ENCODE measurements at regions not wholly inside any gene's neighbourhood (a gene's known extent, or its start where the extent isn't known, plus 50 kb on each side); places are given as distances from the start of the nearest gene placed in this dataset.

DNA sequence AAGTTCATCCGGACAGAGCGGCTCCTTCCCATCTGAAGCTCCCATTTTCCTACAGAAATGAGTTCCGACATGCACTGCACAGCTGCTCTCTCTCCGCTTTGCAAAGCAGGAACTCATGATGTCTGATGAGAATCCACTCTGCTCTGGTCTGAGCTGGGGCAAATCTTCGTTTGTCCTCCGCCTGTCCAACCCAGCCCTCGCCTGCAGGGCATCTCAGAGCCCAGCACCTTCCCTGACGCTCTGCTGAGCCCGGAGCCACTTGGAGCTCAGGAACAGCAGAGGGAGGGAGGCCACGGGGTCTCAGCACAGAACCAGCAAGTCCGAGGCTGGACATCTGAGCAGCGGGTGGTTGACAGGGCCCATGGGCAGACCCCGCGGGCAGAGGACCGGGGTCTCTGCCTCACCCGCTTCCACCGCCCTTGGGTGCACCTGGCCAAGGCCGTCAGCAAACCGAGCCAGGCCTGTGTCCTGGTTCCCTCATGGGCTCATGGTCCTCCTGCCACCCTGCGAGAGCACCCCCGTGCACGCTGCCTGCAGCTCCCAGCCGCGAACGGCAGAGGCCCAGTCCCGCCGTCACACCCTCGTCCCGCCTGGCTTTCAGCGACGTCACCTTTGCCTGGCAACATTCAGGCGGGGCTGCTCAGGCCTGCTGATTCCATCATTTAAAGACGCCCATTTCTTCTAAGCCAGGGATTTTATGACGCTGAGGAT, 78.5 kb upstream of the BHLHE23 start:
- POLR2A ChIA-PET, result no interaction called here
- ATAC-seq (no peak), DNase-seq (ENCODE audit: low spot score) (peak; percentile 17)
- TF ChIP-seq IRF2 (CRISPR knock-in tag; IDR thresholded peaks at IDR 0.05; ENCODE audit: borderline replicate concordance, low read depth) (no peak), GABPB1 (CRISPR knock-in tag; IDR thresholded peaks at IDR 0.05) (no peak), NFATC4 (CRISPR knock-in tag; IDR thresholded peaks at IDR 0.05) (no peak), NR1H2 (CRISPR knock-in tag; IDR thresholded peaks at IDR 0.05) (no peak), ATF2 (CRISPR knock-in tag; IDR thresholded peaks at IDR 0.05; ENCODE audit: borderline replicate concordance, low read depth) (no peak), MXD4 (CRISPR knock-in tag; IDR thresholded peaks at IDR 0.05; ENCODE audit: borderline replicate concordance) (no peak), ZSCAN18 (CRISPR knock-in tag; IDR thresholded peaks at IDR 0.05) (no peak)
- TF ChIP-seq, protein P1, sequence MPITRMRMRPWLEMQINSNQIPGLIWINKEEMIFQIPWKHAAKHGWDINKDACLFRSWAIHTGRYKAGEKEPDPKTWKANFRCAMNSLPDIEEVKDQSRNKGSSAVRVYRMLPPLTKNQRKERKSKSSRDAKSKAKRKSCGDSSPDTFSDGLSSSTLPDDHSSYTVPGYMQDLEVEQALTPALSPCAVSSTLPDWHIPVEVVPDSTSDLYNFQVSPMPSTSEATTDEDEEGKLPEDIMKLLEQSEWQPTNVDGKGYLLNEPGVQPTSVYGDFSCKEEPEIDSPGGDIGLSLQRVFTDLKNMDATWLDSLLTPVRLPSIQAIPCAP (CRISPR knock-in tag; IDR thresholded peaks at IDR 0.05), result no peak
- TF ChIP-seq, protein P2, sequence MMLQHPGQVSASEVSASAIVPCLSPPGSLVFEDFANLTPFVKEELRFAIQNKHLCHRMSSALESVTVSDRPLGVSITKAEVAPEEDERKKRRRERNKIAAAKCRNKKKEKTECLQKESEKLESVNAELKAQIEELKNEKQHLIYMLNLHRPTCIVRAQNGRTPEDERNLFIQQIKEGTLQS (CRISPR knock-in tag; conservative IDR thresholded peaks at IDR 0.05), result no peak
- TF ChIP-seq, protein P3, sequence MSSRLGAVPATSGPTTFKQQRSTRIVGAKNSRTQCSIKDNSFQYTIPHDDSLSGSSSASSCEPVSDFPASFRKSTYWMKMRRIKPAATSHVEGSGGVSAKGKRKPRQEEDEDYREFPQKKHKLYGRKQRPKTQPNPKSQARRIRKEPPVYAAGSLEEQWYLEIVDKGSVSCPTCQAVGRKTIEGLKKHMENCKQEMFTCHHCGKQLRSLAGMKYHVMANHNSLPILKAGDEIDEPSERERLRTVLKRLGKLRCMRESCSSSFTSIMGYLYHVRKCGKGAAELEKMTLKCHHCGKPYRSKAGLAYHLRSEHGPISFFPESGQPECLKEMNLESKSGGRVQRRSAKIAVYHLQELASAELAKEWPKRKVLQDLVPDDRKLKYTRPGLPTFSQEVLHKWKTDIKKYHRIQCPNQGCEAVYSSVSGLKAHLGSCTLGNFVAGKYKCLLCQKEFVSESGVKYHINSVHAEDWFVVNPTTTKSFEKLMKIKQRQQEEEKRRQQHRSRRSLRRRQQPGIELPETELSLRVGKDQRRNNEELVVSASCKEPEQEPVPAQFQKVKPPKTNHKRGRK (CRISPR knock-in tag; IDR thresholded peaks at IDR 0.05; ENCODE audit: borderline replicate concordance), result no peak
- Mint-ChIP-seq H3K4me3 (no peak overlapping the region), H3K4me1 (no peaks in the 10 kb centered on the region; the same call in 1 of the 2 replicates), H3K27me3 (ENCODE audit: low read depth) (peaks cover under 1% of the 10 kb centered on the region; the same call in 1 of the 2 replicates), H3K9me3 (no peaks in the 10 kb centered on the region), H3K27ac (no peak overlapping the region), H3K36me3 (no peaks in the 10 kb centered on the region)
- CTCF ChIA-PET, result interaction anchor here (0.7 to 2.6 kb wide), 4 partner anchors 19 to 87 kb away, joined by 3 to 8 read pairs (median 5); no protein-coding TSS in a partner anchor

GRCh38 chr20:63084563-63084927, 77.8 kb upstream of the BHLHE23 start:
- ChIA-PET POLR2A (no interaction called here), CTCF (interaction anchor here (1.1 kb wide), 1 partner anchor 88 kb away, joined by 7 read pairs; no protein-coding TSS in a partner anchor)
- no peak for ATAC-seq
- DNase-seq (ENCODE audit: low spot score), result peak; percentile 10
- H3K27me3 Mint-ChIP-seq (ENCODE audit: low read depth), result peaks cover 6% of the 10 kb centered on the region; the same call in 1 of the 2 replicates
- no peak overlapping the region for H3K27ac Mint-ChIP-seq
- no peaks in the 10 kb centered on the region; the same call in 1 of the 2 replicates for H3K4me1 Mint-ChIP-seq
- no peaks in the 10 kb centered on the region for H3K36me3 Mint-ChIP-seq
- no peak overlapping the region for H3K4me3 Mint-ChIP-seq
- H3K9me3 Mint-ChIP-seq, result no peaks in the 10 kb centered on the region
- TF ChIP-seq ZBTB43 (CRISPR knock-in tag; IDR thresholded peaks at IDR 0.05) (no peak), AFF4 (CRISPR knock-in tag; IDR thresholded peaks at IDR 0.05; ENCODE audit: borderline replicate concordance) (no peak)
- TF ChIP-seq, protein P4, sequence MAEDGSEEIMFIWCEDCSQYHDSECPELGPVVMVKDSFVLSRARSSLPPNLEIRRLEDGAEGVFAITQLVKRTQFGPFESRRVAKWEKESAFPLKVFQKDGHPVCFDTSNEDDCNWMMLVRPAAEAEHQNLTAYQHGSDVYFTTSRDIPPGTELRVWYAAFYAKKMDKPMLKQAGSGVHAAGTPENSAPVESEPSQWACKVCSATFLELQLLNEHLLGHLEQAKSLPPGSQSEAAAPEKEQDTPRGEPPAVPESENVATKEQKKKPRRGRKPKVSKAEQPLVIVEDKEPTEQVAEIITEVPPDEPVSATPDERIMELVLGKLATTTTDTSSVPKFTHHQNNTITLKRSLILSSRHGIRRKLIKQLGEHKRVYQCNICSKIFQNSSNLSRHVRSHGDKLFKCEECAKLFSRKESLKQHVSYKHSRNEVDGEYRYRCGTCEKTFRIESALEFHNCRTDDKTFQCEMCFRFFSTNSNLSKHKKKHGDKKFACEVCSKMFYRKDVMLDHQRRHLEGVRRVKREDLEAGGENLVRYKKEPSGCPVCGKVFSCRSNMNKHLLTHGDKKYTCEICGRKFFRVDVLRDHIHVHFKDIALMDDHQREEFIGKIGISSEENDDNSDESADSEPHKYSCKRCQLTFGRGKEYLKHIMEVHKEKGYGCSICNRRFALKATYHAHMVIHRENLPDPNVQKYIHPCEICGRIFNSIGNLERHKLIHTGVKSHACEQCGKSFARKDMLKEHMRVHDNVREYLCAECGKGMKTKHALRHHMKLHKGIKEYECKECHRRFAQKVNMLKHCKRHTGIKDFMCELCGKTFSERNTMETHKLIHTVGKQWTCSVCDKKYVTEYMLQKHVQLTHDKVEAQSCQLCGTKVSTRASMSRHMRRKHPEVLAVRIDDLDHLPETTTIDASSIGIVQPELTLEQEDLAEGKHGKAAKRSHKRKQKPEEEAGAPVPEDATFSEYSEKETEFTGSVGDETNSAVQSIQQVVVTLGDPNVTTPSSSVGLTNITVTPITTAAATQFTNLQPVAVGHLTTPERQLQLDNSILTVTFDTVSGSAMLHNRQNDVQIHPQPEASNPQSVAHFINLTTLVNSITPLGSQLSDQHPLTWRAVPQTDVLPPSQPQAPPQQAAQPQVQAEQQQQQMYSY (CRISPR knock-in tag; IDR thresholded peaks at IDR 0.05), result no peak
- TF ChIP-seq, protein P5, sequence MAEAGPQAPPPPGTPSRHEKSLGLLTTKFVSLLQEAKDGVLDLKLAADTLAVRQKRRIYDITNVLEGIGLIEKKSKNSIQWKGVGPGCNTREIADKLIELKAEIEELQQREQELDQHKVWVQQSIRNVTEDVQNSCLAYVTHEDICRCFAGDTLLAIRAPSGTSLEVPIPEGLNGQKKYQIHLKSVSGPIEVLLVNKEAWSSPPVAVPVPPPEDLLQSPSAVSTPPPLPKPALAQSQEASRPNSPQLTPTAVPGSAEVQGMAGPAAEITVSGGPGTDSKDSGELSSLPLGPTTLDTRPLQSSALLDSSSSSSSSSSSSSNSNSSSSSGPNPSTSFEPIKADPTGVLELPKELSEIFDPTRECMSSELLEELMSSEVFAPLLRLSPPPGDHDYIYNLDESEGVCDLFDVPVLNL (CRISPR knock-in tag; IDR thresholded peaks at IDR 0.05; ENCODE audit: borderline replicate concordance, low read depth), result no peak
- TF ChIP-seq, protein P6, sequence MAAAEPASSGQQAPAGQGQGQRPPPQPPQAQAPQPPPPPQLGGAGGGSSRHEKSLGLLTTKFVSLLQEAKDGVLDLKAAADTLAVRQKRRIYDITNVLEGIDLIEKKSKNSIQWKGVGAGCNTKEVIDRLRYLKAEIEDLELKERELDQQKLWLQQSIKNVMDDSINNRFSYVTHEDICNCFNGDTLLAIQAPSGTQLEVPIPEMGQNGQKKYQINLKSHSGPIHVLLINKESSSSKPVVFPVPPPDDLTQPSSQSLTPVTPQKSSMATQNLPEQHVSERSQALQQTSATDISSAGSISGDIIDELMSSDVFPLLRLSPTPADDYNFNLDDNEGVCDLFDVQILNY (CRISPR knock-in tag; IDR thresholded peaks at IDR 0.05), result no peak

All from WTC11 (cell line).